ENCODE measurements at regions not wholly inside any gene's neighbourhood (a gene's known extent, or its start where the extent isn't known, plus 50 kb on each side); places are given as distances from the start of the nearest gene placed in this dataset.

- H3K27ac ChIP-seq: no peak overlapping the region
- no peak for TF ChIP-seq ZFX (IDR thresholded peaks at IDR 0.05)
- TF ChIP-seq CTCF (conservative IDR thresholded peaks at IDR 0.05): no peak
Measured at GRCh38 chr6:21420146-21420878, 173.2 kb upstream of the SOX4 start.

- TF ChIP-seq ZFX (IDR thresholded peaks at IDR 0.05) (no peak), CTCF (conservative IDR thresholded peaks at IDR 0.05) (no peak)
- no peak overlapping the region for H3K27ac ChIP-seq
Measured at GRCh38 chr6:21420926-21421325, 172.6 kb upstream of the SOX4 start.

- H3K27ac ChIP-seq: no peak overlapping the region
- TF ChIP-seq ZFX (IDR thresholded peaks at IDR 0.05) (no peak), CTCF (conservative IDR thresholded peaks at IDR 0.05) (no peak)
Measured at GRCh38 chr6:21423106-21423854, 170.3 kb upstream of the SOX4 start.

GRCh38 chr6:21426841-21427490, 166.6 kb upstream of the SOX4 start:
- no peak for TF ChIP-seq CTCF (conservative IDR thresholded peaks at IDR 0.05)
- no peak for TF ChIP-seq ZFX (IDR thresholded peaks at IDR 0.05)
- H3K27ac ChIP-seq: no peak overlapping the region

- TF ChIP-seq CTCF (conservative IDR thresholded peaks at IDR 0.05): no peak
- TF ChIP-seq ZFX (IDR thresholded peaks at IDR 0.05): no peak
- no peak overlapping the region for H3K27ac ChIP-seq
Measured at GRCh38 chr6:21429291-21429690, 164.3 kb upstream of the SOX4 start.

GRCh38 chr6:21431526-21431925, 162.0 kb upstream of the SOX4 start:
- H3K27ac ChIP-seq: no peak overlapping the region
- TF ChIP-seq ZFX (IDR thresholded peaks at IDR 0.05) (no peak), CTCF (conservative IDR thresholded peaks at IDR 0.05) (no peak)

GRCh38 chr6:21436625-21437024, 156.9 kb upstream of the SOX4 start:
- TF ChIP-seq CTCF (conservative IDR thresholded peaks at IDR 0.05) (no peak), ZFX (IDR thresholded peaks at IDR 0.05) (no peak)
- no peak overlapping the region for H3K27ac ChIP-seq
